HG03460 (cell line): ENCODE measurements at regions not wholly inside any gene's neighbourhood (a gene's known extent, or its start where the extent isn't known, plus 50 kb on each side); places are given as distances from the start of the nearest gene placed in this dataset.

Experiments used
- ATAC-seq: cut with Tn5 transposase; IDR thresholded peaks from one replicate; pipeline ENCODE4 v1.9.1; 2021; ENCODE audit not compliant: unreplicated experiment

- no peak for ATAC-seq
Measured at GRCh38 chr1:229192031-229192430, 78.9 kb upstream of the RAB4A start.

DNA sequence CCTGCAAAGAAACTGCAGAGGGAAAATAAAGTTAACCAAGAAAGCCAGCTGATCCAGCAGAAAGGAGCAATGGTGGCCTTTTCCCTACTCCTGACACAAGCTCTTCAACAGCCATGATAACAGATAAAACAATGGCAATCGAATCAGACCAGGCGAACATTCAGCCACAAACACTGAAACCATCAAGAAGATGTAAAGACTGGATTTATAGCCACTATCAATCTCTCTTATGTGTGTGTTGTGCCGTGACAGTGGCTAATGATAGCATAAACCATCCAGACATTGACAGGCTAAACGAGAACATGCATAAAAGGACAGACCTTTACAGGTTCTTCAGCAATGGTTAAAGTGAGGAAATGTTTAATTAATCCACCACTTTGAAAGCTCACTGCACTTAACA is 78.1 kb upstream of the RAB4A start:
- no peak for ATAC-seq

DNA sequence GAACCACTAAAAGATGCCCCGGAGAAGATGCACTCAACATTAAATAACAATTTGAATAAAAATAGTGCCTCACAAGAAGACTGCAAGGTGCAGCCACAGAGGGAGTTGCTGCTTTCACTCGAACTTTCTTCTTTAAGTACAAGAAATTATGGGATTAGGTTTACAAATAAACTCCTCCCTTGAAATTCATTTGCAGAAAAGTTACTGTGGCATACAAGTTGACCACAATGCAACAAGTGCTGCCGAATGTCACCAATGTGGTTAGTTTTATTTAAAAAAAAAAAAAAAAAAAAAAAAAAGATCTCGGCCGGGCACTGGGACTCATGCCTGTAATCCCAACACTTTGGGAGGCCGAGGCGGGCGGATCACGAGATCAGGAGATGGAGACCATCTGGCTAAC is 76.8 kb upstream of the RAB4A start:
- ATAC-seq = no peak

DNA sequence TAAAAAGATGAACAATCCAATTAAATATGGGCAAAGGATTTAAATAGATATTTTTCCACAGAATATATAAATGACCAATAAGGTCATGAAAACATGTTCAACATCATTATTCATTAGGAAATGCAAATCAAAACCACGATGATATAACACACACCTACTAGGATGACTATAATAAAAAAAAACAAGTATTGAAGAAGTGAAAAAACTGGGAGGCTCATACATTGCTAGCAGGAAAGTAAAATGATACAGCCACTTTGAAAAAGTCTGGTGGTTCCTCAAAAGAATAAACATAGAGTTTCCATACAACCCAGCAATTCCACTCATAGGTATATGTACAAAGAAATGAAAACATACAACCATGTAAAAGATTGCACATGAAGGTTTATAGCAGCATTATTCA is 75.7 kb upstream of the RAB4A start:
- no peak for ATAC-seq

- ATAC-seq = no peak
Measured at GRCh38 chr1:229196404-229197264, 74.3 kb upstream of the RAB4A start.

- ATAC-seq = no peak
Measured at GRCh38 chr1:229197265-229197585, 73.7 kb upstream of the RAB4A start.

GRCh38 chr1:229199261-229200243 is 71.4 kb upstream of the RAB4A start:
- ATAC-seq = no peak

DNA sequence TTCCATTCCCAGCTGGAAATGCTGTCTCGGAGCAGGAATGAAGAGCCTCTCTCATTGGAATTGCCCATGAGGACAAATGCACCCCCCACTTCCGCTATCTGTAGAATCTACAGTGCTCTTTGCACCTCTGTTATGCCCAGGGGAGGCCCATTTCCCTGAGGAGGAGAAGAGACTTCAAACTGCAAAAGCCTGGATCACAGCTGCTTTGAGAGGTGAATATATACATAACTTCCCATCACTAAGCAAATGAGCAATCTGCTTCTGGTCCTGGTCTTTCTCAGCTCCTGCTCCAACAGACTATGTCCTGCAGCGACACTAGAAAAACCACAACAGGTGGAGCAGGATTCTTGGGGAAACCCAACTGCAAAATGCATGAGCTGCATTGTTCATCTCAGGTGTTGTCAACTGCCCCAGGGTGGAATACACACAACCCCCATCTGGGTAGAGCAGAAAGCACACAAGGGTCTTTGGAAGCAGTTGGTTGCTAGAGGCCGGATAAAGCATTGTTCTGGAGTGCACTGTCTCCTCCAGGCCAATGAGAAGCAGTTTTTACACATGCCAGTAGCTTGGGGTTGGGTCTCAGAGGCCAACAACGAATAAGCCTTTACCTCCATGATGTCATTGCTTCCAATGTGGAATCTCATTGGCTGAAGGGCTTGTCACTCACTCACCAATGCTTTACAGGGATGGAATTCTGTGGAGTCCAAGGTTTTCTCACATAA is 67.7 kb upstream of the RAB4A start:
- no peak for ATAC-seq

GRCh38 chr1:229203991-229204632 is 66.8 kb upstream of the RAB4A start:
- no peak for ATAC-seq

- no peak for ATAC-seq
Measured at GRCh38 chr1:229204921-229205777, 65.8 kb upstream of the RAB4A start.

- ATAC-seq = no peak
Measured at GRCh38 chr1:229205854-229206253, 65.1 kb upstream of the RAB4A start.

GRCh38 chr1:229207916-229208315 is 63.0 kb upstream of the RAB4A start:
- no peak for ATAC-seq

DNA sequence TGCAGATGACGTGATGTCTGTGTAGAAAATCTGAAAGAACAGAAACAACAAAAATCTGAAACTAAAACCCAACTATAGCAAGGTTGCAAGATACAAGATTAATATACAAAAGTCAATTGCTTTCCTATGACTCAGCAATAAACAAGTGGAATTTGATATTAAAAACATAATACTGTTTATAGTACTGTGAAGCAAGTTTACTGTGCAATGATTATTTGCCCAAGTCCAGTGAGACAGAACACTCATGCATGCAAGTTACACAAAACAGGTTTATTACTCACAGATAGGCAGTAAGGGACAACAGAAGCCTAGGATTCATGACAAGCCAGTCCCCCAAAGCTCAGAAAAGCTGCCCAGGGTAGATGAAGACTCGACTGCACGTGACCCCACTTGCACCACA is 62.4 kb upstream of the RAB4A start:
- no peak for ATAC-seq

DNA sequence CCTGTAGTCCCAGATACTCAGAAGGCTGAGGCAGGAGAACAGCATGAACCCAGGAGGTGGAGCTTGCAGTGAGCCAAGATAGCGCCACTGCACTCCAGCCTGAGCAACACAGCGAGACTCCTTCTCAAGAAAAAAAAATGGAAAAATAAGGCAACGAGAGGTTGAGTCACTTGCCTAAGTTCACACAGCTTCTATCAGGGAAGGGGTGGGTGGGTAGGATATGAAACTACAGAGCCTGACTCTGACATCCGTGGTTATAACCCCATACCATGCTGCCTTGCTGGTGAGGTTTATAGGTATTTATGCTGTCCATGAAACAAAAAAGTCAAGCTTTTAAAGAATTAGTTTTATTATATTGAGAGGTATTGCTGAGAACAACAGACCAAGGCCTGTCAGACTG is 61.5 kb upstream of the RAB4A start:
- no peak for ATAC-seq

DNA sequence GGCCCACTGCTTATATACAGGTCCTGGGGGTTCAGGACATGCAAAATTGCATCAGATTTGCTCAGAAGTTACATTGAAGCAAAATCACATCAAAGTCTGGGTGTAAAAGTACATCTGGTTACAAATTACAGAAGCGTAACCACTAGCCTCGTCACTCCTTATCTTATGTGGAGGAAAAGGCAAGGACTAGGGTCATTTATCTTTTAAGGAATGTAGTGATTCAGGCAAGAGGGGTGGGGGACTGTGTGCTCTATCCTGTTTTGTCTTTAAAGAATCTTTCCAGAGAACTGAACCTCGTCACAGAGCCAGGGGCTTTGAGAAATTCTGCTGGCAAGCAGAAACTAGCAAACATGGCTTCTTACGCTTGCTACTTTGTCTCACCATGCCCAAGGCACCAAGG is 61.1 kb upstream of the RAB4A start:
- ATAC-seq = no peak

DNA sequence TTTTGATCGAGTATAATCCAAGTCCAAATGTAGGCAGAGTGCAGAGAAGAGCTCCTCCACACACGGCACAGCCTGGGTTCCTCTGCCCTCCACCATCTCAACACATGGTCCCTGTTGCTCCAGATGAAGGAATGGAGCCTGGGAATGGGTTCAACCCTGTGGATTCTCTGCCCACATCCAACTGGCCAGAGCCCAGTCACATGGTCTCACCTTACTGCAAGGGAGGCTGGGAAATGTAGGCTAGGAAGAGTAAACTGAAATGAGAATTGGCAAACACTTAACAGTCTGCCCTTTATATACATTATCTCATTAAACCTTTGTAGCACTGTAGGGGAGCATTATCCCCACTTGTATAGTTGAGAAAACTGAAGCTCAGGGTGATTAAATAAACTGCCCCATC is 60.1 kb upstream of the RAB4A start:
- no peak for ATAC-seq

DNA sequence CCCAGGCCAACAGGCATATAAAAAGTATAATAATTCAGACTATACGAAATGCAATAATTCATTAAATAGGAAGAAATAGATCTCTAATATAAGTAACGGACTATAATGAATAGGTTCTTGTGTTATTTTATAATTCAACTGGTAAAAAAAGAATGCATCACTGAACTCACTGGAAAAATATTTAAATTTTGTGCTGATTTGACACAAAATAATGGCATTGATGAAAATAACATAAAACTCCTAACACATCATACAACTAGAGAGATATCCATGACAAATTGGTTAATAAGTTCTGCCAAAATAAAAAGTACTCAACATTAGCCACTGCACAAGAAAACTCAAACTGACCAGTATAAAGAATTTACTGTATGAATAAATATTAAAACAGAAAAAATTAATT is 57.1 kb upstream of the RAB4A start:
- no peak for ATAC-seq

GRCh38 chr1:229217716-229218115 is 53.2 kb upstream of the RAB4A start:
- ATAC-seq = no peak

DNA sequence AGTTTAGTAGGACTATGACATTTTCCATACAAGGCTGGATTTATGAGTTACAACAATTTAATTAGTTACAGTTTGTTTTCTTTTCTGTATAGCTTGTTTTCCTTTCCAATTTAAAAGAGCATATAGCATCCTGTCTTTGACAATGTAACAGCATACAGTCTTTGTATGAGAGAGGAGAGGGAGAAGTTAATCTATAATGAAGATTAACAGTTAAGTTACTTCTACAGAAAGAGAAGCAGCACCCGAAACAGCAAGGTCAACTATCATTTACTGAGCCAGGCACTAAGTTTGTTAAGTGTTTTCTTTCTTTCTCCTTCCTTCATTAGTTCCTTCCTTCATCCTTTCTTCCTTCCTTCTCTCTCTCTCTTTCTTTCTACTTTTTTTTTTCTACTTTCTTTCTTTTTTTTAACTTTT is 52.3 kb upstream of the RAB4A start:
- no peak for ATAC-seq
